Hepatocyte (in vitro differentiated cells): ENCODE measurements at regions not wholly inside any gene's neighbourhood (a gene's known extent, or its start where the extent isn't known, plus 50 kb on each side); places are given as distances from the start of the nearest gene placed in this dataset.

Experiments
- EZH2 ChIP-seq: fragments of 200-600 bp; sonication (generic); IDR thresholded peaks from 2 replicates; pipeline ENCODE4 v1.6.1; 2016; ENCODE audit warnings: antibody characterized with exemption, mild to moderate bottlenecking, borderline replicate concordance
- EZH2phosphoT487 ChIP-seq: fragments of 200-600 bp; sonication (generic); IDR thresholded peaks from one replicate; pipeline ENCODE4 v1.6.1; 2018; ENCODE audit warnings: antibody characterized with exemption, mild to moderate bottlenecking, low read depth, moderate library complexity; ENCODE audit not compliant: unreplicated experiment, severe bottlenecking
- TF ChIP-seq, protein P1 (sequence below): fragments of 200-600 bp; sonication (generic); IDR thresholded peaks from 2 replicates; pipeline ENCODE4 v1.5.1; 2016; ENCODE audit warnings: antibody characterized with exemption, mild to moderate bottlenecking; ENCODE audit not compliant: poor library complexity

DNA sequence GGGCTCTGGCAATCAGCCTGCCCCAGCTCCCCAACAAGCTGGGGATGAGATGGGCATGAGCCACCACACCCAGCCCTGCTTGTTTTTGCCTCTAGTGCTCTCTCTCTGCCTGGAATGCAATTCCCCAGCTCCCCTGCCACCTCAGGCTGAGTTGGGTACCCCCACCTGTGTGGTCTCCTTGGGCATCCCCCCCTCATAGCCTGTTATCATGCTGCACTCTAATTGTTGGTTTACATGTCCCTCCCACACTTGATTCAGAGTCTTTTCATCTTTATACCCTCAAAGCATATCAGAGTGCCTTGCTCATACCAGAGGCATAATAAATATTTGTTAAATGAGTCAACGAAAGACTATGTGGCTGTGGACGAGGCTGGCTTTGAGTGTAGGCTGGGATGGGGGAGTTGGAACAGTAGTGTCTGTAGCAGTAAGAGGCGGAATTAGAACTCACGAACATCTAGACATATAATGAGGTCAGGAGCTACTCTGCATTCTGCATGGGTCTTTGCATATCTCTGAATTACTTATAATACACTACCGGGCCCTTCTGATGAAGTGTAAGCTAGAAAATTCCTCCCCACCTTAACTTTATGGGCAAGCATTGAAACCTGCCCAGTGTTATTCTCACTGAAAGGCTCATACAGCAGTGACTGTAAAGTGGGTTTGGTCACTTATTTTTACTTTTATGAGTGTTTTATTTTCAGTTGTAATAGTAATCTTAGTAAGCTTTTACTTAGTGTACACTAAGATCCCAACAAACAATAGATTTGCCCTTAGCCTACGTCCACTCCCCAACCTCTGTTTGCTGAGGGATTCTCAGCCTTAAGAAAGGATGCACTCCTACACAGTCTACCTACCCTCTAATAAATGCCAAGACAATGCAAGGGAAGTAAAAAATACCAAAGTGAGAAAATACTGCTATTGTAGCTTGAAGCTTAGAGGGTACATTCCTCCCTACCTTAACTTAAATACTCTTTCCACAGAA, 58.7 kb downstream of the EDN1 start:
- TF ChIP-seq, protein P1, sequence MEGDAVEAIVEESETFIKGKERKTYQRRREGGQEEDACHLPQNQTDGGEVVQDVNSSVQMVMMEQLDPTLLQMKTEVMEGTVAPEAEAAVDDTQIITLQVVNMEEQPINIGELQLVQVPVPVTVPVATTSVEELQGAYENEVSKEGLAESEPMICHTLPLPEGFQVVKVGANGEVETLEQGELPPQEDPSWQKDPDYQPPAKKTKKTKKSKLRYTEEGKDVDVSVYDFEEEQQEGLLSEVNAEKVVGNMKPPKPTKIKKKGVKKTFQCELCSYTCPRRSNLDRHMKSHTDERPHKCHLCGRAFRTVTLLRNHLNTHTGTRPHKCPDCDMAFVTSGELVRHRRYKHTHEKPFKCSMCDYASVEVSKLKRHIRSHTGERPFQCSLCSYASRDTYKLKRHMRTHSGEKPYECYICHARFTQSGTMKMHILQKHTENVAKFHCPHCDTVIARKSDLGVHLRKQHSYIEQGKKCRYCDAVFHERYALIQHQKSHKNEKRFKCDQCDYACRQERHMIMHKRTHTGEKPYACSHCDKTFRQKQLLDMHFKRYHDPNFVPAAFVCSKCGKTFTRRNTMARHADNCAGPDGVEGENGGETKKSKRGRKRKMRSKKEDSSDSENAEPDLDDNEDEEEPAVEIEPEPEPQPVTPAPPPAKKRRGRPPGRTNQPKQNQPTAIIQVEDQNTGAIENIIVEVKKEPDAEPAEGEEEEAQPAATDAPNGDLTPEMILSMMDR: no peak
- no peak for TF ChIP-seq EZH2
- TF ChIP-seq EZH2phosphoT487: no peak
